Mucosa of descending colon (tissue), 3 donors: ENCODE measurements at regions not wholly inside any gene's neighbourhood (a gene's known extent, or its start where the extent isn't known, plus 50 kb on each side); places are given as distances from the start of the nearest gene placed in this dataset.
"Not testable (repeated sequence)": the region's sequence is repeated elsewhere in the genome, so short reads cannot be mapped to it uniquely, and the experiment has no call there.

ENCODE experiments used
- ATAC-seq: fragments of 200-7000 bp; cut with Tn5 transposase; one replicate; pipeline ENCODE4 v1.9.1; 2020; ENCODE audit warnings: mild to moderate bottlenecking, moderate library complexity
- DNase-seq, 3 donors: peaks; one replicate each; pipeline ENCODE4 v3.0.0-alpha.2; 2020
- H3K36me3 ChIP-seq: fragments of 200-600 bp; one replicate; pipeline ENCODE4 v1.8.0; 2021; ENCODE audit warnings: low read depth, mild to moderate bottlenecking
- H3K4me1 ChIP-seq: fragments of 200-600 bp; one replicate; pipeline ENCODE4 v1.8.0; 2021; ENCODE audit warnings: low read depth, mild to moderate bottlenecking
- H3K4me3 ChIP-seq: fragments of 200-600 bp; one replicate; pipeline ENCODE4 v1.8.0; 2021; ENCODE audit warnings: mild to moderate bottlenecking
- H3K9me3 ChIP-seq: fragments of 200-600 bp; one replicate; pipeline ENCODE4 v1.8.0; 2021; ENCODE audit warnings: mild to moderate bottlenecking
- intact Hi-C, 2 donors: fragments of 100-400 bp; cut with DNase I in 1 of 2; cut with micrococcal nuclease in 1 of 2; formaldehyde crosslinking; loops; one replicate each; pipeline versions ENCODE4 v1.11.0 to v1.11.1; 2022; cut with DNase I, micrococcal nuclease
- TF ChIP-seq, protein P1 (sequence below): fragments of 200-600 bp; IDR thresholded peaks from one replicate; pipeline ENCODE4 v1.8.0; 2022; ENCODE audit warnings: antibody characterized with exemption, mild to moderate bottlenecking
- donor health status: DM: no; HTN: no; CAD: no; lungs with moderate emphysema.
- donor health status: DM: no; HTN: no; CAD: no.
- donor health status: DM: no; HTN: yes; CAD: no.

DNA sequence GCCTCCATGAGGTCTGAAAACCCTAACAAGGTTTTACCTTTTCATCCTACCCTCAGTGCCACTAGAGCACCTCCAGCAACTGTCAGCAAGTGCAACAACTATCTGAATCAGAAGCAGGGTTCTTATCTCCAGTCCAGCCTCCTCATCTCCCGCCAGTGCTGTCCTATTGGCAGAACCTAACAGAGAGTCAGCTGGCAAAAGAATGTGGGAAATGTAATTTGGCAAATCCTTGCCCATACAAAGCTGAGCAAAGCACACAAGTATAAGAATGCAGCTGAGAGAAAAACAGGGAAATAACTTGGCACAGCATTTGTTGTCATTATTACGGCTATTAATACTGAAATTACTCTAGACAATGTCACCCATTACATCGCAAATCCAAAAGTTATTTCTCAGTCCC, 124.2 kb downstream of the ATP6V1G3 start:
- TF ChIP-seq, protein P1, sequence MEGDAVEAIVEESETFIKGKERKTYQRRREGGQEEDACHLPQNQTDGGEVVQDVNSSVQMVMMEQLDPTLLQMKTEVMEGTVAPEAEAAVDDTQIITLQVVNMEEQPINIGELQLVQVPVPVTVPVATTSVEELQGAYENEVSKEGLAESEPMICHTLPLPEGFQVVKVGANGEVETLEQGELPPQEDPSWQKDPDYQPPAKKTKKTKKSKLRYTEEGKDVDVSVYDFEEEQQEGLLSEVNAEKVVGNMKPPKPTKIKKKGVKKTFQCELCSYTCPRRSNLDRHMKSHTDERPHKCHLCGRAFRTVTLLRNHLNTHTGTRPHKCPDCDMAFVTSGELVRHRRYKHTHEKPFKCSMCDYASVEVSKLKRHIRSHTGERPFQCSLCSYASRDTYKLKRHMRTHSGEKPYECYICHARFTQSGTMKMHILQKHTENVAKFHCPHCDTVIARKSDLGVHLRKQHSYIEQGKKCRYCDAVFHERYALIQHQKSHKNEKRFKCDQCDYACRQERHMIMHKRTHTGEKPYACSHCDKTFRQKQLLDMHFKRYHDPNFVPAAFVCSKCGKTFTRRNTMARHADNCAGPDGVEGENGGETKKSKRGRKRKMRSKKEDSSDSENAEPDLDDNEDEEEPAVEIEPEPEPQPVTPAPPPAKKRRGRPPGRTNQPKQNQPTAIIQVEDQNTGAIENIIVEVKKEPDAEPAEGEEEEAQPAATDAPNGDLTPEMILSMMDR = no peak
- no peaks in the 10 kb centered on the region for H3K4me1 ChIP-seq
- ATAC-seq (no peak), DNase-seq (no peak)
- H3K9me3 ChIP-seq = no peaks in the 10 kb centered on the region
- H3K4me3 ChIP-seq = no peak overlapping the region
- intact Hi-C loops = no loop called here
- H3K36me3 ChIP-seq = no peaks in the 10 kb centered on the region

DNA sequence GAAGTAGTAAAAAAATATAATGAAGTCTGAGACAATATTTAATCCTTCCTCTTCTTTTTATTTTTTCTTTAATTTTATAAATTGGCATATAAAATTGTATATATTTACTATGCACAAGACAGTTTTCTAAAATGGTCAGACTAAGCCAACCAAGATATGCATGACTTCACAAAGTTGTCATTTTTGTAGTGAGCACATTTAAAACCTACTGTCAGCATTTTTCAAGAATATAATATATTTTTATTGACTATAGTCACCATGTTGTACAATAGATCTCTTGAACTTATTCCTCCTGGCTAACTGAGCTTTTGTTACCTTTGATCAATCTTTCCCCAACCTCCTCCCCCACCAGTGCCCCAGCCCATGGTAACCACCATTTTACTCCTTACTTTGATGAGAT, 129.2 kb downstream of the ATP6V1G3 start:
- Histone ChIP-seq H3K9me3 (no peaks in the 10 kb centered on the region), H3K36me3 (no peaks in the 10 kb centered on the region), H3K4me1 (no peaks in the 10 kb centered on the region), H3K4me3 (no peak overlapping the region)
- DNase-seq = no peak
- intact Hi-C loops = no loop called here
- ATAC-seq = no peak
- TF ChIP-seq, protein P1 = no peak

DNA sequence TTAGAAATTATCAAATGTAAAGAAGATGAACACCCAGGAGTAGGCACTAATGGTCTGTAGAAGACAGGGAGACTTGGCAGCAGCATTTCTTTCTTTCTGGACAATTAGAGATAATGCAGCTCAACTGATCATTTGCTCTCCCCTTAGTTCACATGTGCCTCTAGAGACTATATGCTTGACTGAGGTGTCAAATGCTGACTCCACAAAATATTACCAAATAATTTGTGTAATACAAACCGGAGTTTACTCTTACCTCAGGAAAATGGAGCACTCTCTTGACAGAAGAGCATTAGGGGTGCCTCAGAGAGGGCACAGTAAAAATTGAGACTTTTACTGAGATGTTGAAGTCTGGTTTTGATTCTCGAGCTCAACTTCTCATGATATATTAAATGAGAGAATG, 131.8 kb downstream of the ATP6V1G3 start:
- intact Hi-C loops = no loop called here
- TF ChIP-seq, protein P1 = no peak
- Histone ChIP-seq H3K4me3 (no peak overlapping the region), H3K9me3 (no peaks in the 10 kb centered on the region), H3K4me1 (no peaks in the 10 kb centered on the region), H3K36me3 (no peaks in the 10 kb centered on the region)
- ATAC-seq (no peak), DNase-seq (no peak)

DNA sequence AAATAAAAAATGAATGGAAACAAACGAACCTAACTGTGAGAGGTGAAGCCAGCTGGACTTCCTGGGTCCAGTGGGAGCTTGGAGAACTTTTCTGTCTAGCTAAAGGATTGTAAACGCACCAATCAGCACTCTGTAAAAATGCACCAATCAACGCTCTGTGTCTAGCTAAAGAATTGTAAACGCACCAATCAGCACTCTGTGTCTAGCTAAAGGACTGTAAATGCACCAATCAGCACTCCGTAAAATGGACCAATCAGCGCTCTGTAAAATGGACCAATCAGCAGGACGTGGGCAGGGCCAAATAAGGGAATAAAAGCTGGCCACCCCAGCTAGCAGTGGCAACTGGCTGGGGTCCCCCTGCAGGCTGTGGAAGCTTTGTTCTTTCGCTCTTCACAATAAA, 135.8 kb downstream of the ATP6V1G3 start:
- H3K4me3 ChIP-seq, H3K36me3 ChIP-seq, H3K4me1 ChIP-seq, DNase-seq, ATAC-seq, H3K9me3 ChIP-seq, intact Hi-C loops: not testable (repeated sequence)

DNA sequence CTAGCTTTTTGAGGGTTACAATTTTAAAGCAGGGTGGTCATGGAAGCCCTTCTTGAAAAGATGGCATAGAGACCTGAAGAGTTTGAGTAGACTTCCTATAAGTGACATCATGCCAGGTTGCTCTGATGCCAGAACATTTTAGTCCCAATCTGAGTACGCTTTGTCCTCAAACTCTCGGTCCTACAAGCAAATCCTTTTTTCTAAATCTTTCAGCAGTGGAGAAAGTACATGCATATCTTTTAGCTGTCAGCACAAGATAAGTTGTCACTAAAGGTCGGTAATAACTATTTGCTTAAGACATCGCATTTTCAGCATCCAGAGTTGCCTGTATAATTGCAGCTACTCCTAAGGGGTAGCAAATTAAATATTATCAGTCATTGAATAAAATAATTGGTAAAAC, 140.4 kb downstream of the ATP6V1G3 start:
- no peaks in the 10 kb centered on the region for H3K4me1 ChIP-seq
- TF ChIP-seq, protein P1 = no peak
- no peak overlapping the region for H3K4me3 ChIP-seq
- H3K9me3 ChIP-seq = no peaks in the 10 kb centered on the region
- intact Hi-C loops = no loop called here
- no peak for DNase-seq
- ATAC-seq = no peak
- no peaks in the 10 kb centered on the region for H3K36me3 ChIP-seq

DNA sequence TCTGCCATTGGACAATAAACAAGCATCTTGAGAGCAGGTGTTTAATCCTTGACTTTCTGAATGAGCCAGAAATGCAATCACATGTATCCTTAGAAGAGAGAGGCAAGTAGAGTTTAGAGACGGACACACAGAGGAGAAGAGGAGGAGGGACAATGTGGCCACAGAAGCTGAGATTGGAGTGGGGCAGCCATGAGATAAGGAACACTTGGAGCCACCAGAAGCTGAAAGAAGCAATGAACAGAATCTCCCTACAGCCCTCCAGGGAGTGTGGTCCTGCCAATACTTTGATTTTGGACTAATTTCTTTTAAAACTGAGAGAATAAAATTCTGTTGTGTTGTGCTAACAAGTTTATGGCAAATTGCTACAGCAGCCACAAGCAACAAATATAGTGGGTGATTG, 141.0 kb downstream of the ATP6V1G3 start:
- intact Hi-C loops = no loop called here
- DNase-seq (no peak), ATAC-seq (no peak)
- Histone ChIP-seq H3K4me3 (no peak overlapping the region), H3K36me3 (no peaks in the 10 kb centered on the region), H3K4me1 (no peaks in the 10 kb centered on the region), H3K9me3 (no peaks in the 10 kb centered on the region)
- TF ChIP-seq, protein P1 = no peak
